ENCODE measurements at regions not wholly inside any gene's neighbourhood (a gene's known extent, or its start where the extent isn't known, plus 50 kb on each side); places are given as distances from the start of the nearest gene placed in this dataset.
"Not testable (repeated sequence)": the region's sequence is repeated elsewhere in the genome, so short reads cannot be mapped to it uniquely, and the experiment has no call there.

DNA sequence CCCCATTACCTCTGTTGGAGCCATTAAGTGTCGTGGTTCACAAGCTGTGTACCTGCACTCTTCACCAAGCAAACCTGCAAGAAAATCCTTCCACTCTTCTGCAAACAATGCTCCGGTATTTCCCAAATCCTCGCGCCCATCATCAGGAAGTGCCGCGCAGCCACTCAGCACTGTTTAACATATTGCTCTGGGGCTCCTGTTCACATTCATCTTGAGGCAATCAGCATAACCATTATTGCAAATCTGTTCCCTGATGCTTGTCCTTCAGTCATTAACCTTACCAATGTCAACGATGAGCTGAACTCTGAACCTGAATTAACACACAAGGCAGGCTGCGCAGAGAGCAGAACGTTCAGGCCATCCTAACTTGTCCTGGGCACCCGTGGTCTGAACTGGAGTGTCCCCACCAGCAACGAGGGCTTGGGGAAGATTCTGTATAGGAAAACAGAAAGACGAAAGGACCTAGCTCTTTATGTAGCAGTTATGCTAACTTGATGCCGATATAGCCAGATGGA lies 751.4 kb upstream of the AUTS2 start:
- Mint-ChIP-seq H3K36me3 (no peaks in the 10 kb centered on the region), H3K4me3 (no peak overlapping the region), H3K9me3 (peaks cover 7% of the 10 kb centered on the region), H3K4me1 (ENCODE audit: low read depth in 2 of 2) (no peaks in the 10 kb centered on the region), H3K27ac (no peak overlapping the region), H3K27me3 (no peaks in the 10 kb centered on the region)
- no peak for ATAC-seq
- DNase-seq (ENCODE audit: low spot score) = no peak

DNA sequence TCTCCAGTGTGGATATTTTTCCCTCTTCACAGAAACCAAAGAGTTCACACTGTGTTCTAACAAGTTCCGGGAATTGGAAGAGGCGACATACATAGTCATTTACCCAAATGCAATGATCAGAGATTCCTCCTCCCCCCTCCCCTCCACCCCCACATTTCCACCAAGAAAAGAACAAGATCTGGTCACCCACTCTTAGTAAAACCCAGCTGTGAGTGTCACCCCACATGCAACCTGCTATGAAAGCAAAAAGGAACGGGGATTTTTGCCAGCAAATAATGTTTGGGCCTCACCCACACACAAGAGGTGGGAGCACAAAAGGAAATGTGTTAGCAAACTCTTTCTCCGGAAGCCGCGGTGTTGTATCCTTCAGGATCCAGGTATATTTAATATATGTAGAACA lies 745.0 kb upstream of the AUTS2 start:
- Mint-ChIP-seq H3K4me3 (no peak overlapping the region), H3K27ac (no peak overlapping the region), H3K9me3 (peaks cover 10% of the 10 kb centered on the region), H3K36me3 (no peaks in the 10 kb centered on the region), H3K4me1 (ENCODE audit: low read depth in 2 of 2) (no peaks in the 10 kb centered on the region), H3K27me3 (no peaks in the 10 kb centered on the region)
- no peak for DNase-seq (ENCODE audit: low spot score)
- ATAC-seq = no peak

DNA sequence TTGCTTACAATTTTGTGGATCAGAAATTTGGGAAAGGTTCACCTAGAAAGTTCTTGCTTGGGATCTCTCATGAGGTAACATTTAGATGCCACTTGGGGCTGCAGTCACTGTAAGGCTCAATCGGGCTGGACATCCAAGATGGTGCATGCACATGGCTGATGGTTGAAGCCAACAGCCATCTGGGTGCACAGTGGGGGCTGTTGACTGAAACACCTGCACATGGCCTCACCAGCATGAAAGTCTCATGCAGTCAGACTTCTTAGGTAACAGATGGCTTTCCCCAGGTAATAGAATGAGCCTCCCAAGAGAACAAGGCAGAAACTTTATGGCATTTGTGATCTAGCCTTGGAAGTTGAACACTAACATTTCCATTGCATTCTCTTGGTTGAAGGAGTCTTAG lies 740.7 kb upstream of the AUTS2 start:
- no peaks in the 10 kb centered on the region for H3K4me1 Mint-ChIP-seq (ENCODE audit: low read depth in 2 of 2)
- H3K27me3 Mint-ChIP-seq = no peaks in the 10 kb centered on the region
- H3K4me3 Mint-ChIP-seq = no peak overlapping the region
- no peaks in the 10 kb centered on the region for H3K36me3 Mint-ChIP-seq
- no peak for DNase-seq (ENCODE audit: low spot score)
- no peak for ATAC-seq
- peaks cover 10% of the 10 kb centered on the region for H3K9me3 Mint-ChIP-seq
- no peak overlapping the region for H3K27ac Mint-ChIP-seq

DNA sequence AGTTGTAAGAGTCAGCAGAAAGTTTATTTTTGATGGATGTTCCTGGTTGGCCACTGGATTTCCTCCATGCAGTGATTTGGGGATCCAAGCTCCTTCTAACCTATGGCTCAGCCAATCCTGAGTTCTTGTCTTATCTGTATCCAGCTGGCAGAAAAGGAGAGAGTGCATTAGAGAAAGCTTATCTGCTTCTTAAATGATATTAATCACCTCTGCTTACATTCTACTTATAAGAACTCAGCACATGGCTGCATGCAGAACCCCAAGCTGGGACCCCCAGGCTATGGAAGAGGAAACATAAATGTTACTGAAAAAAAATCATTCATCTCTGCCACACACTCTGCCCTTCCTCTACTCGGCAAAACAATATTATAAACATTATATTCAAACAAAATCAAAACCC lies 739.8 kb upstream of the AUTS2 start:
- Mint-ChIP-seq H3K9me3 (peaks cover 10% of the 10 kb centered on the region), H3K27me3 (no peaks in the 10 kb centered on the region), H3K4me3 (no peak overlapping the region), H3K27ac (no peak overlapping the region), H3K4me1 (ENCODE audit: low read depth in 2 of 2) (no peaks in the 10 kb centered on the region), H3K36me3 (no peaks in the 10 kb centered on the region)
- ATAC-seq (no peak), DNase-seq (ENCODE audit: low spot score) (no peak)

DNA sequence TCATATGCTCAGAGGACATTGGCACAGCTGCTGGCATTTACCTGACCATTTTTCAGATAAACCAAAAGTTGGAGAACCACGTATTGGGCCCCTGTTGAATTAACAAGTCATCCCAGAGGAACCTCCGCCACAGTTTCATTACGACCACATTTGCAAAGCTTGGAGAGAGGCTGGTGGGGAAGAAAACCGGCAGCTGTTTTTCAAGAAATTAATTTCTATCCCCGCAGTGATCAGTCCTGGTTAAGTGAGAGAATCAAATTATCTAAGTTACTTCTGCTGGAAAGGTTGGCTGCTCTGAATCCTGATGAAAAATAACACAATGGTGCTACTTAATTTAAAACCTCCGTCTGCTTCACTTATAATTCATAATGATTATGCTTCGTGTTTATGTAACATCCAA lies 737.1 kb upstream of the AUTS2 start:
- Mint-ChIP-seq H3K4me3 (no peak overlapping the region), H3K36me3 (no peaks in the 10 kb centered on the region), H3K27me3 (no peaks in the 10 kb centered on the region), H3K4me1 (ENCODE audit: low read depth in 2 of 2) (no peaks in the 10 kb centered on the region), H3K9me3 (peaks cover 4% of the 10 kb centered on the region), H3K27ac (no peak overlapping the region)
- DNase-seq (ENCODE audit: low spot score) (no peak), ATAC-seq (no peak)

DNA sequence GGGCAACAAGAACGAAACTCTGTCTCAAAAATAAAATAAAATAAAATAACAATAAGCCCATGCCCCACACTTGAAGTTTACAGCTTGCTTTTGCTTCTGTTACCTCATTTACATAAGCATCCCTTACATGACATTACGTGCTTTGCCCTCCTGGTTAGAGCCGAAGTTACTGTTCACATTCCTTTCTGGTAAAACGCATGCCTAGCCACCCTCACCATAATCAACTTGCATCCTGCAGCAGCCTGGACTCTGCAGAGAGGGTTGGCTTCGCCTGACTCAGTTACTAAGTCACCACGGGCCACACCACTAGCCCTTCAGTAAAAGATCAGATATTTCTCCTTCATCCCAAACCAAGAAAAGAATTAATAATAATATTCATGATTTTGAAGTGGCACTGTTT lies 736.0 kb upstream of the AUTS2 start:
- Mint-ChIP-seq H3K4me3 (no peak overlapping the region), H3K27me3 (no peaks in the 10 kb centered on the region), H3K36me3 (no peaks in the 10 kb centered on the region), H3K4me1 (ENCODE audit: low read depth in 2 of 2) (no peaks in the 10 kb centered on the region), H3K9me3 (no peaks in the 10 kb centered on the region), H3K27ac (no peak overlapping the region)
- DNase-seq (ENCODE audit: low spot score) = no peak
- no peak for ATAC-seq

DNA sequence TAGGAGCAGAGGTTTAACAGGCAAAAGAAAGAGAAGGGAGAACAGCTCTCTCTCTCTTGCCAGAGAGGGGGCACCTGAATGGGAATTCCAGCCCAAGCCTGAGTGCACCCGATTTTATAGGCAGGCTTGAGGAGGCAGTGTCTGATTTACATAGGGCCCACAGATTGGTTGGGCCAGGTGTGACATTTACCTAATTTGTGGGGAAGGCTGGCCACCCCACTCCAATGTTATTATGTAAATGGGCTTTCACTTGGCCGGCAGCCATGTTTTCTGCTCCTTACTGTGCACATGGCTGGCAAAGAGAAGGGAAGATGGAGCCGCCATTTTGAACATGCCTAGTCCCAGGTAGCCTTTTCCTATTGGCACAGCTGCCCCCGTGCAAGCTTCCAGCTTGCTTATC lies 735.5 kb upstream of the AUTS2 start:
- H3K4me3 Mint-ChIP-seq = no peak overlapping the region
- no peaks in the 10 kb centered on the region for H3K9me3 Mint-ChIP-seq
- H3K4me1 Mint-ChIP-seq (ENCODE audit: low read depth in 2 of 2) = no peaks in the 10 kb centered on the region
- no peak overlapping the region for H3K27ac Mint-ChIP-seq
- no peak for DNase-seq (ENCODE audit: low spot score)
- no peaks in the 10 kb centered on the region for H3K36me3 Mint-ChIP-seq
- no peak for ATAC-seq
- no peaks in the 10 kb centered on the region for H3K27me3 Mint-ChIP-seq

DNA sequence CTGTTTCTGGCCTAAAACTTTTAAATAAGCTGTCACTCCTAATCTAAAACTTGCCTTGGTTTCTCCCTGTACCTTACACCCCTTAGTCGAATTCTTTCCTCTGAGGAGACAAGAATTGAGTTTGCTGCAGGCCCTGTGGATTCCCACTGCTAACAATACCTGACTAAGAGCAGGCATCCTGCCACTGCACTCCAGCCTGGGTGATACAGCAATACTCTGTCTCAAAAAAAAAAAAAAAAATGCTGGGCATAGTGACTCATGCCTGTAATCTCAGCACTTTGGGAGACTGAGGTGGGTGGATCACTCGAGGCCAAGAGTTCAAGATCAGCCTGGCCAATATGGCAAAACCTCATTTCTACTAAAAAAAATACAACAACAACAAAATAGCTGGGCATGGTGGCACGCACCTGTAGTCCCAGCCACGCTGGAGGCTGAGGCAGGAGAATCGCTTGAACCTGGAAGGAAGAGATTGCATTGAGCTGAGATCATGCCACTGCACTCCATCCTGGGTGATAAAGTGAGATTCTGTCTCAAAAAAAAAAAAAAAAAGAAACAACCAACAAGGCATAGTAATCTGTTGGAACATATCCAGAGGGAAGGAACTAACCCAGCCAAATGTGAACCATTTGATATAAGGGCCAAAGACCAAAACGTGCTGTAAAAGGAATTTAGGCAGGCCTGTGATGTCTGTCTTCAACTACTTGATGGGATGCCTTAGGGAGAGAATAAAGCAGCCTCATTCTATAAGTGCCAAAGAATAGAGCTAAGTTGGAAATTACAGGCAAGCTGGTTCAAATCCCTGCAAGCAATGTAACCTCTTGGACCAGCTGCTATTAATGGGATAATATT lies 732.7 kb upstream of the AUTS2 start:
- ATAC-seq (no peak), DNase-seq (ENCODE audit: low spot score) (no peak)
- no peak overlapping the region for H3K27ac Mint-ChIP-seq
- no peaks in the 10 kb centered on the region for H3K27me3 Mint-ChIP-seq
- H3K36me3 Mint-ChIP-seq = no peaks in the 10 kb centered on the region
- H3K4me3 Mint-ChIP-seq = no peak overlapping the region
- H3K4me1 Mint-ChIP-seq (ENCODE audit: low read depth in 2 of 2) = no peaks in the 10 kb centered on the region
- H3K9me3 Mint-ChIP-seq = peaks cover 6% of the 10 kb centered on the region

DNA sequence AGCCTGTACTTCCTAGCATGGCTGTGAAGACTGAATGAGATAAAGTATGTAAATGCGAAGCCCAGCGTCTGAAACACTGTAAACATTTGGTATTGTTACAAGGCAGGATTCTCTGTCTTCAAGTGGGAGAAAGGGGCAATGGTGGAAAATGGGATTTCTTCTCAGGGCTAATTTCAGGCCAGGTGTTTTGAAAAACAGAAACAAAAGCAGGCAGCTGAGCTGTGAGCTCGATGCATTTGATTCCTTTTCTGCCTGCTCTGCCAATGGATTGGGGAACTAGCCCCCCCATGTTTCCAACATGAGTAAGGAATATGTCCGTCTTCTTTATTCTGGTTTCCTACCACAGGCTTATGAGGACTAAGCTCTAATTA lies 732.1 kb upstream of the AUTS2 start:
- Mint-ChIP-seq H3K27me3 (no peaks in the 10 kb centered on the region), H3K9me3 (peaks cover 6% of the 10 kb centered on the region), H3K4me3 (no peak overlapping the region), H3K4me1 (ENCODE audit: low read depth in 2 of 2) (no peaks in the 10 kb centered on the region), H3K27ac (no peak overlapping the region), H3K36me3 (no peaks in the 10 kb centered on the region)
- DNase-seq (ENCODE audit: low spot score) = no peak
- ATAC-seq = no peak

DNA sequence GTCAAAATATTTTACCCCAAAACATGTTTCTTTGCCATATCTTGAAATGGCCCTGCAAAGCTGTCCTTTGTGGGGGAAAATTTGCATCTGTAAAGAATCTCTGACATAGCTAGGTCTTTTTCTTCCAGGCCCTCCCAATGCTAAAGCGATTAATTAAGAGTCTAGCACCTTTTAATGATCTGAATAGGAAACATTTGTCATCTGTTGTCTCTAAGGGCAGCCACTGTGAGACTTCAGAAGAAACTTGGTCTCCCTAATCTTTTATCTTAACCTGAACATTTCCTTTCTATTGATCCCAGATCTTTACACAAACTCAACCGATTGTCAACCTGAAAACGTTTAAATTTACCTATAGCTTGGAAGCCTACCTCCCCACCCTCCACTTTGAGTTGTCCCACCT lies 731.6 kb upstream of the AUTS2 start:
- not testable (repeated sequence) for H3K27me3 Mint-ChIP-seq; ATAC-seq; H3K4me1 Mint-ChIP-seq (ENCODE audit: low read depth in 2 of 2); H3K9me3 Mint-ChIP-seq; H3K36me3 Mint-ChIP-seq; H3K4me3 Mint-ChIP-seq; DNase-seq (ENCODE audit: low spot score); H3K27ac Mint-ChIP-seq

DNA sequence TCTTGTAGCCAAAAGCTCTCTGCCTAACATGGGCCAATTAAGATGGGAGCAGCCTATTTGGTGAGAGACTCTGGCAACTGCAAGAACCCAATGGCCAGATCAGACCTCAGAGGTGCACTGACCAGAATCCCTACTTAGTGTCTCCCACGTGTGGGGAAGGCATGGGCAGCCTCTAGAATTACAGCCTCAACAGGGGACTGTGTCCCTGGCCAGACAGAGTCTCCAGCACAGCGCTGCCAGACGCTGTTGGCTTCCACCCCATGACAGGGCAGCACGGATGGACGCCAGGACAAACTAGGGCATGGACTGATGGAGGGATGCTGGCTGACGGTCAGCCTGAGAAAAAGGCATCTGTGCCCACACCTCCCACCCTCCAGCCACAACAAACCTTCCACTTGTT lies 729.3 kb upstream of the AUTS2 start:
- no peaks in the 10 kb centered on the region for H3K27me3 Mint-ChIP-seq
- H3K4me3 Mint-ChIP-seq = no peak overlapping the region
- H3K27ac Mint-ChIP-seq = no peak overlapping the region
- DNase-seq (ENCODE audit: low spot score) (no peak), ATAC-seq (no peak)
- no peaks in the 10 kb centered on the region for H3K4me1 Mint-ChIP-seq (ENCODE audit: low read depth in 2 of 2)
- no peaks in the 10 kb centered on the region for H3K36me3 Mint-ChIP-seq
- H3K9me3 Mint-ChIP-seq = peaks cover 14% of the 10 kb centered on the region

DNA sequence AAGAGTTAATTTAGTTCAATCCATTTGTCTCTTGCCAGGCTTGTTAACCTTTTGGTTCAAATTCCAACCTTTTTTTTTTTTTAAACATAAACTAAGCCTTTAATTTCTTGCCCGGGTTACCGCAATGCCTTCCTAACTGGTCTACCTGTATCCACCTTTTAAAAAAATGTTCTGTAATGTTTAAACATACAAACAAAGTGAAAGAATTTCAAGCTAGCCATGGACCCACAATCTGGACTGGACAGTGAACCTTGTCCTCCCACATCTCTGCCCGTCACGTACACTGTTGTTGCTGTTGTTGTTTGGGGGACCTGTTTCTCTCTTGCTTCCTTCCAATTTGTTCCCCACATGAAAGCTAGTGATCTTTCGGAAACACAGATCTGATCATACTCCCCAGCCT lies 724.7 kb upstream of the AUTS2 start:
- Mint-ChIP-seq H3K27me3 (no peaks in the 10 kb centered on the region), H3K4me1 (ENCODE audit: low read depth in 2 of 2) (no peaks in the 10 kb centered on the region), H3K4me3 (no peak overlapping the region), H3K9me3 (peaks cover 14% of the 10 kb centered on the region), H3K36me3 (peaks cover 4% of the 10 kb centered on the region), H3K27ac (no peak overlapping the region)
- no peak for ATAC-seq
- DNase-seq (ENCODE audit: low spot score) = no peak

DNA sequence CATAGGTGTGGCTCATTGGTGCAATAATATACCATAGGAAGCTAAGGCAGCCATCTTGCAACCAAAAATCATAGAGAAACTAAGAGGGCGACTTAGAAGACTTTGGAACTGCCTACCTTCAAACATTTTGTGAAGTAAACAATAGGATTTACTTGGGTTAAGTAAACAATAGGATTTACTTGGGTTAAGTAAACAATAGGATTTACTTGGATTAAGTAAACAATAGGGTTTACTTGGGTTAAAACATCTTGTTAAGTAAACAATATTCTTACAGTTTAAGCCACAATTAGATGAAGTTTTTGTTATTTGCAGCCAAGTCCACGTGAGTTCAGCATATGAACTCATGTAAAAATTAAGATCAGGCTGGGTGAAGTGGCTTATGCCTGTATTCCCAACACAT lies 722.4 kb upstream of the AUTS2 start:
- no peak overlapping the region for H3K4me3 Mint-ChIP-seq
- H3K9me3 Mint-ChIP-seq = peaks cover 8% of the 10 kb centered on the region
- H3K4me1 Mint-ChIP-seq (ENCODE audit: low read depth in 2 of 2) = no peaks in the 10 kb centered on the region
- H3K27me3 Mint-ChIP-seq = no peaks in the 10 kb centered on the region
- ATAC-seq (no peak), DNase-seq (ENCODE audit: low spot score) (no peak)
- no peak overlapping the region for H3K27ac Mint-ChIP-seq
- peaks cover 4% of the 10 kb centered on the region for H3K36me3 Mint-ChIP-seq

DNA sequence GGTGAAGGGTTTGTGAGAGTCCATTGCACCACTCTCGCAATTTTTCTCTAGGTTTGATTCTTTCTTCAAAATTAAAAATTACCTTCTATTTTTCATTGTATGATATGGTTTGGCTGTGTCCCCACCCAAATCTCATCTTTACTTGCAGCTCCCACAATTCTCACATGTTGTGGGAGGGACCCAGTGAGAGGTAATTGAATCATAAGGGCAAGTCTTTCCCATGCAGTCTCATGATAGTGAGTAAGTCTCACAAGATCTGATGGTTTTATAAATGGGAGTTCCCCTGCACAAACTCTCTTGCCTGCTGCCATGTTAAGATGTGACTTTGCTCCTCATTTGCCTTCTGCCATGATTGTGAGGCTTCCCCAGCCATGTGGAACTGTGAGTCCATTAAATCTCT lies 711.2 kb upstream of the AUTS2 start:
- H3K27me3 Mint-ChIP-seq; H3K4me3 Mint-ChIP-seq; DNase-seq (ENCODE audit: low spot score); H3K4me1 Mint-ChIP-seq (ENCODE audit: low read depth in 2 of 2); ATAC-seq; H3K36me3 Mint-ChIP-seq; H3K9me3 Mint-ChIP-seq; H3K27ac Mint-ChIP-seq: not testable (repeated sequence)

DNA sequence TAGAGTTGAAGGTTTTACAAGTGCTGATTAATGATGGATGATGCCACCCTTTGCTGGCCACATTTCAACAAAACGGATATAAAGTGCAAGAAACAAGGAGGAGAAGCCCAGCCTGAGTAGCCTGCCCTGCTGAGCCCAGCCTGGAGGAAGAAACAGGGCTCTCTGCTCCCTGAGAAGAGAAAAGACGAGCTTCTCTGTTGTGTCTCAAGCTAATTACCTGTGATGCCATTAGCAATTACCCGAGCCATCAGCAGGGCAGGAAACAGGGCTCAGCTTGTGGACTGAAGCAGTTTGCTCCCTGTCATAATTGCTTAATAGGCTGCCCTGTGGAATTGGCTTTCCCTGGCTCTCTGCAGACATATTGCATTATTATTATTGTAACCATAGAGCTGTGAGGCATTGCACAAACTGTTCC lies 709.3 kb upstream of the AUTS2 start:
- no peak overlapping the region for H3K27ac Mint-ChIP-seq
- peaks cover 2% of the 10 kb centered on the region for H3K9me3 Mint-ChIP-seq
- no peaks in the 10 kb centered on the region for H3K4me1 Mint-ChIP-seq (ENCODE audit: low read depth in 2 of 2)
- H3K27me3 Mint-ChIP-seq = no peaks in the 10 kb centered on the region
- no peak for DNase-seq (ENCODE audit: low spot score)
- H3K4me3 Mint-ChIP-seq = no peak overlapping the region
- ATAC-seq = no peak
- no peaks in the 10 kb centered on the region for H3K36me3 Mint-ChIP-seq
